CD4-positive, alpha-beta T cell treated with Interleukin-12 subunit alpha and Interleukin-12 subunit beta, for 1 hour (primary cell): ENCODE measurements at regions not wholly inside any gene's neighbourhood (a gene's known extent, or its start where the extent isn't known, plus 50 kb on each side); places are given as distances from the start of the nearest gene placed in this dataset.

Source experiments
- DNase-seq: peaks from one replicate; pipeline ENCODE4 v3.0.0-alpha.2; 2020

DNA sequence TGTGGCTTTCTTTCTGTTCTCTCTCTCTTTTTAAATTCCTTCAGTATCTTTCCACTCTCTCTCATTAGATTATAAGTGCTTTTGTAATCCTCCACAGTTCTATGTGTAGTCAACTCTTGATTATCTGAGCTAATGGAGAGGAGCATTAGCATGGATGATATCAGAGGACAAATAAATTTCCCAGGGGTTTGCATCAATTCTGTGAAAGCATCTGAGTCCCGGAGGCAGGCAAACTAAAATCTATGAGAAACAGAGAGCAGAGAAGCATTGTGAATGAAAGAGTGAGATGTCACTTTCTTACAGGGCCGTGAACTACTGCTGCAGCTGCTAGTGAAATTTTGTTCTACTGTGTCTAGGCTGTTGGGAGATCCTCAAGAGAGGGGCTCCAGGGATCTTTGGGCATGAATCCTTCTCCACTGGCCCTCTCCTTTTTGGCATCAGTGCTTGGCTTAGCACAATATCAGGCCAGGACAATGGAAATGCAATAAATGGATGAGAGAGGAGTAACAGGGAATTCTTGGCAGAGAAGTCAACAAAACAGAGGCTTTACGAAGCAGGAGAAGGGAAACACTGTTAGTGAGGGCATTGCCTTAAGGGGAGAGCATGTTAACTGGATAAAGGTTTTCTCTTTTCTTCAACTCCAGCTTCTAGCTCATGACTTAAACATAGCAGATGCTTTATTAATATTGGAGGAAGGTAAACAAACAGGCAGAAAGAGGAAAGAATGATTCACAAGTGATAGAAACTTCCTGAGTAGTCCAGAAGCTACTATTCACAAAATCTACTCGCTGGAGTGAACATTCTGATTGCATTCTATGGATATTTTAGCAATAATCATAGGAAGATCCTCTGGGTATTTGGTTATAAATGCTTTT, 847.0 kb upstream of the MAP3K7 start:
- DNase-seq = no peak

- DNase-seq = no peak
Measured at GRCh38 chr6:91428953-91429560, 842.2 kb upstream of the MAP3K7 start.

DNA sequence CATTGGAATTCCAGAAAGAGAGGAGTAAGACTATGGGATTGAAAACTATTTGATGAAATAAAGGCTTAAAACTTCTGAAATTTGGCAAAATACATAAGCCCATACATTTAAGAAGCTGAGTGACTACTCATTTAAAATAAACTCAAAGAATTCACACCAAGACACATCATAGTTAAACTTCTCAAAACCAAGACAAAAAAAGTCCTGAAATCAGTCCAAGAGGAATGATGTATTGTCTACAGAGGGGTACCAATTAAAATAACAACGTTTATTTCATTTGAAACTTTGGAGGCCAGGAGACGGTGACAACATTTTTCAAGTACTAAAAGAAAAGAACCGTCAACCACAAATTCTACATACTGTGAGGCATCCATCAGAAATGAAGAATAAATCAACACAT, 841.4 kb upstream of the MAP3K7 start:
- DNase-seq = no peak

GRCh38 chr6:91420243-91420642, 833.4 kb upstream of the MAP3K7 start:
- no peak for DNase-seq

- no peak for DNase-seq
Measured at GRCh38 chr6:91415031-91415605, 828.2 kb upstream of the MAP3K7 start.

DNA sequence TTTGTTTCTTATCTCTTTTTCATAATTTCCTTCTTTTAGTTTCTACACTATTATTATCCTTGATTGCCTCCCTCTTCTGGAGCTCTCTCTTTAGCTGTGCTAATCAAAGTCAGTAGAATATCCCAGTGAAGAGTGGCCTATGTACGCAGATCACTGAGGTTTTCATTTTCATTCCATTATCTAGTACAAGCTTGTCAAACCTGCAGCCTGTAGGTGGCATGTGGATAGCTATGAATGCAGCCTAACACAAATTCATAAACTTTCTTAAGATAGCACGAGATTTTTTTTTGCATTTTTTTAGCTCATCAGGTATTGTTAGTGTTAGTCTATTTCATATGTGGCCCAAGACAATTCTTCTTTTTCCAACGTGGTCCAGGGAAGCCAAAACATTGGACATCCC, 825.7 kb upstream of the MAP3K7 start:
- no peak for DNase-seq

DNA sequence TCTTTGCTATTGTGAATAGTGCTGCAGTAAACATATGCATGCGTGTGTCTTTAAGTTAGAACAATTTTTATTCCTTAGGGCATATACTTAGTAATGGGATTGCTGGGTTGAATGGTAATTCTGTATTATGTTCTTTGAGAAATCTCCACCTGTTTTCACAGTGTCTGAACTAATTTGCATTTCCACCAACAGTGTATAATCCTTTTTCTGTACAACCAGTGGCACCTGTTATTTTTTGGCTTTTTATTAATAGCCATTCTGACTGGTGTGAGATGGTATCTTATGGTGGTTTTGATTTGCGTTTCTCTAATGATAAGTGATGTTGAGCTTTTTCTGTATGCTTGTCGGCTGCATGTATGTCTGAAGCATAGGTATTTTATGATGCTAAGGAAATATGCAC, 820.8 kb upstream of the MAP3K7 start:
- no peak for DNase-seq

GRCh38 chr6:91392951-91393350, 806.1 kb upstream of the MAP3K7 start:
- DNase-seq = no peak

- DNase-seq = no peak
Measured at GRCh38 chr6:91387290-91388059, 800.6 kb upstream of the MAP3K7 start.

DNA sequence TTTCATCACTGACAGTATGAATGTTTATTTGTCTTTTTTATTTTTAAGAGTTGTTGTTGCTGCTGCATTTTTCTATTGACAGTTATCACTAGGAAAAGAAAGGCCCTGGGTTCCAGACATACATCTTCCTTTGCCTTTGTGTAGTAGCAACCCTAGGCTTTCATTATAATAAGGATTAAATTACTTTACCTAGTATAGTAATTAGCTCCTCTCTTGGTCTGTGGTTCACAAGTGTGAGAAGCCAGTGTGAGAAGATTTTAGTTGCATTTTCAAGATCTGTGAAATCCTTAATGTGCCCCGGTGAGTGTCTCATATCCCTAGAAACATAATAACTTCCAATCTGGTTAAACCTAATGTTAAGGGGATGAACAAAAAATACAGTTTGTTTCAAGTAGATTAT, 799.3 kb upstream of the MAP3K7 start:
- no peak for DNase-seq

GRCh38 chr6:91383207-91383606, 796.3 kb upstream of the MAP3K7 start:
- no peak for DNase-seq

- no peak for DNase-seq
Measured at GRCh38 chr6:91376686-91377085, 789.8 kb upstream of the MAP3K7 start.

DNA sequence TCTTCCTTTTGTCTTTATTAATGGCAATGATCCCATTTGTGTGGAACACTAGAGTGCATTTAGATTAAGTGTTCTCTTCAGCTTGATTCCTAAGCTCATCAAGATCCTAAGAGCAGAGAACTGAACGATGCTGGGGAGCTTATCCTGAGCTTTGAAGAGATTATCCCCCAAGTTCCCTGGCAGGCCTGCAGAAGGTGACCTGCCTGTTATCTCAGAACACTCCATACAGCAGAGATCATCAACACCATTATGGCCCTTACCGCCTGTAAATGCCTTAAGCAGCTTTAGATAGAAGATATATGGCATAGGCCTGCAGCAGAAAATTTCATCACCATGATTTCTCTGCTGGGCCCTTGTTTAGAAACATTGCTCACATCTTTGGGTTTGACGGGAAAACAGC, 779.9 kb upstream of the MAP3K7 start:
- DNase-seq = no peak

- no peak for DNase-seq
Measured at GRCh38 chr6:91358986-91359385, 772.1 kb upstream of the MAP3K7 start.

DNA sequence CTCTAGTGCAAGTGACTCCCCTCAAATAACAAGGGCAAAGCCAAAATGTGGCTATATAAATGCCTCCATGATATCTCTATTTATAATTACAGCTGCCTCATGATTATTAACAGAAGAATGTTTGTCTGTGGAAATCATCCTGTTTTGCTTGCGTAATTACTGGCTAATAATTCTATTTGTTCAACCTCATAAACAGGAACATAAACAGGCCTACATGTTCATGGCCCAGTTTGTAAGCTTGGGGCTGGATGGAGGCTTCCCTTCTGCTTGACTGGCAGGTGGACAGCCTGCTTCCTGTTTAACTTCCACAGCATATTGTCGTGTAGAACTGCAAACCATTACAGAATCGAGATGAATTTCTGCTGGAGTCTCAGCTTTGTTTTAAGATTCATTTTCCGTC, 766.0 kb upstream of the MAP3K7 start:
- DNase-seq = no peak

DNA sequence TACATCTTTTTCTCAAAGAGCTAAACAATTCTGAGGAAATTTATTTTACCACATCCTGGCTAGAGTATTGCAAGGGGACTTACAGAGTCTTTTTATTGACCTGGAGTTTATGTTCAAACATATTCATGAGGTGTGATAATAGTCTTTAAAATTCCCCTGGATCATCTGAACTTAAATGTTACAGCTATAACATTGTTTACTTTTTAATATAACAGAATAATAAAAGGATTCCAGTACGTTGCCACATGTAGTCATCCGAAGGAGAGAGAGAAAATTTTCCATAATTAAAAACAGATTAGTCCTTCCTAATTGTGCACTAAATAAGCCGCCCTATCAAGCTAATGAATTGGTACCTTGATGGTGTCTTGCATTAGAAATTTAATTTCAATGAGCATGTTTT, 765.4 kb upstream of the MAP3K7 start:
- no peak for DNase-seq

DNA sequence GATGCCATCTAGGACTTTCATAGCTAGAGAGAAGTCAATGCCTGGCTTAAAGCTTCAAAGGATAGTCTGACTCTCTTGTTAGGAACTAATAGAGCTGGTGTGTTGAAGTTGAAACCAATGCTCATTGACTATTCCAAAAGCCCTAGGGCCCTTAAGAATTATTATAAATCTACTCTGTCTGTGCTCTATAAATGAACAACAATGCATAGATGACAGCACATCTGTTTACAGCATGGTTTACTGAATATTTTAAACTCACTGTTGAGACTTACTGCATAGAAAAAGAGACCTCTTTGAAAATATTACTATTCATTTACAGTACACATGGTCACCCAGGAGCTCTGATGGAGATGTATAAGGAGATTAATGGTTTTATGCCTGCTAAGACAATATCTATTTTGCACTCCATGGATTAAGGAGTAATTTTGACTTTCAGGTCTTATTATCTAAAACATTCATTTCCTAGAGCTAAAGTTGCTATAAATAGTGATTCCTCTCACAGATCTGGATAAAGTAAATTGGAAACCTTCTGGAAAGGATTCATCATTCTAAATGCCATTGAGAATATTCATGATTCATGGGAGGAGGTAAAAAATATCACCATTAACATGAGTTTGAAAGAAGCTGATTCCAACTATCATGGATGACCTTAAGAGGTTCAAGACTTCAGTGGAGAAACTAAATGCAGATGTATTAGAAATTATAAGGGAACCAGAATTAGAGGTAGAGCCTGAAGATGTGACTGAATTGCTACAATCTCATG, 763.5 kb upstream of the MAP3K7 start:
- no peak for DNase-seq

GRCh38 chr6:91341473-91341872, 754.6 kb upstream of the MAP3K7 start:
- DNase-seq = no peak

GRCh38 chr6:91340896-91341395, 754.1 kb upstream of the MAP3K7 start:
- no peak for DNase-seq

DNA sequence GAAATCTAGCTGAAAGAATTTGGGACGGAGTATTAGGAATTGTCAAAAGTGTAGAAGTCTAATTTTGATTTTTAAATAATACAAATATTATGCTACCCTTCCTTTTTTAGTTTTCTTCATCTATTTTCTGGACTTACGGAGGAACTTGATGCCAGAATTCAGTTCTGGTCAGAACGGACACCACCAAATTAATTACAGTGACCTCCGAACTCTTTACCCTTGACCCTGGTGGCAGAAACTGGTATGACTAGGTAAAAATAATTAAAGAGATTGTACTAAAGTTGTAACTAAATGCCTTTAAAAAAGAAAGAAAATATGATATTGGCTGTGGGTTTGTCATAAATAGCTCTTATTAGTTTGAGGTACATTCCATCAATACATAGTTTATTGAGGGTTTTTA, 751.1 kb upstream of the MAP3K7 start:
- no peak for DNase-seq

- no peak for DNase-seq
Measured at GRCh38 chr6:91330896-91331295, 744.0 kb upstream of the MAP3K7 start.

DNA sequence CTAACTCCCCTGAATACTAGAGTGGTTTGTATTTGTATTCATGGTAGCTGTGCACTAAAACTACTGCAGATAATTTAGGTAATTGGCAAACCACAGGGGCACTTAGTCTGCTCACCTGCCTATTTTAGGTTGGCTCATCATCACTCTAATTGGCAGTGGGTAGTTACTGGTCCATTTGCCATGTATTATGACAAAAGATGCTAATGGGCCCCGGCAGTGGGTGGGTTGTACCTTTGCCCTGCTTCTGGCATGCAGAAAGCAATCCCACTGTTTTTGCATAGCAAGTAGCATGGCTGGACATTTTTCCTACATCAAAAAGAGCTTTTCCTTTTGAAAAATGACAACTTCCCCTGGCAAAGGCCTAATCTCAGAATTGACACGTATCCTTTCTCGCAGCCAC, 741.4 kb upstream of the MAP3K7 start:
- no peak for DNase-seq

GRCh38 chr6:91324711-91325110, 737.8 kb upstream of the MAP3K7 start:
- DNase-seq = no peak
